ENCODE measurements at regions not wholly inside any gene's neighbourhood (a gene's known extent, or its start where the extent isn't known, plus 50 kb on each side); places are given as distances from the start of the nearest gene placed in this dataset.

DNA sequence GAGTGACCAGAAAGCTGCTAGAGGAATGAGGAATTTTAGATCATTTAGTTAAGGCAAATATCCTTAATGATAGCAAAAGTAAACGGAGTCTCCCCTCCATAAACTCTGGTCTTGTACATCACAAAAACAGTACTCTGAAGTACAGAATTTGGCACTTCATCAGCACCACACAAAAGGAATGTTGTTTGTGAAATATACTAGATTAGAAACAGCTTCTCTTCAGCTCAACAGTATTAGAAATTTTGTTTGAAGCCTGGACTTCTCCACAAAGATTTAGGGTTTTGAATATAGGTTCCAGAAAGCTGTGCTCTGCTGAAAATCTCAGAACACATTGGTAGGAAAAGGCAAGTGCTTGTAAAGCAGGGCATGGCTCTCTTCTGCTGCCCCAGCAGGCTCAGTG is 135.1 kb upstream of the PTGFR start:
- TF ChIP-seq, protein P1, sequence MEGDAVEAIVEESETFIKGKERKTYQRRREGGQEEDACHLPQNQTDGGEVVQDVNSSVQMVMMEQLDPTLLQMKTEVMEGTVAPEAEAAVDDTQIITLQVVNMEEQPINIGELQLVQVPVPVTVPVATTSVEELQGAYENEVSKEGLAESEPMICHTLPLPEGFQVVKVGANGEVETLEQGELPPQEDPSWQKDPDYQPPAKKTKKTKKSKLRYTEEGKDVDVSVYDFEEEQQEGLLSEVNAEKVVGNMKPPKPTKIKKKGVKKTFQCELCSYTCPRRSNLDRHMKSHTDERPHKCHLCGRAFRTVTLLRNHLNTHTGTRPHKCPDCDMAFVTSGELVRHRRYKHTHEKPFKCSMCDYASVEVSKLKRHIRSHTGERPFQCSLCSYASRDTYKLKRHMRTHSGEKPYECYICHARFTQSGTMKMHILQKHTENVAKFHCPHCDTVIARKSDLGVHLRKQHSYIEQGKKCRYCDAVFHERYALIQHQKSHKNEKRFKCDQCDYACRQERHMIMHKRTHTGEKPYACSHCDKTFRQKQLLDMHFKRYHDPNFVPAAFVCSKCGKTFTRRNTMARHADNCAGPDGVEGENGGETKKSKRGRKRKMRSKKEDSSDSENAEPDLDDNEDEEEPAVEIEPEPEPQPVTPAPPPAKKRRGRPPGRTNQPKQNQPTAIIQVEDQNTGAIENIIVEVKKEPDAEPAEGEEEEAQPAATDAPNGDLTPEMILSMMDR (IDR thresholded peaks at IDR 0.05; ENCODE audit: low read depth, low read length, poor library complexity, severe bottlenecking) = no peak
- no peak for TF ChIP-seq EZH2phosphoT487 (IDR thresholded peaks at IDR 0.05; ENCODE audit: borderline replicate concordance, low read length)
